ENCODE measurements at regions not wholly inside any gene's neighbourhood (a gene's known extent, or its start where the extent isn't known, plus 50 kb on each side); places are given as distances from the start of the nearest gene placed in this dataset.

GRCh38 chr1:81369833-81370232 is 430.9 kb upstream of the ADGRL2 start:
- DNase-seq (ENCODE audit: extremely low read depth, low read depth), result no peak

DNA sequence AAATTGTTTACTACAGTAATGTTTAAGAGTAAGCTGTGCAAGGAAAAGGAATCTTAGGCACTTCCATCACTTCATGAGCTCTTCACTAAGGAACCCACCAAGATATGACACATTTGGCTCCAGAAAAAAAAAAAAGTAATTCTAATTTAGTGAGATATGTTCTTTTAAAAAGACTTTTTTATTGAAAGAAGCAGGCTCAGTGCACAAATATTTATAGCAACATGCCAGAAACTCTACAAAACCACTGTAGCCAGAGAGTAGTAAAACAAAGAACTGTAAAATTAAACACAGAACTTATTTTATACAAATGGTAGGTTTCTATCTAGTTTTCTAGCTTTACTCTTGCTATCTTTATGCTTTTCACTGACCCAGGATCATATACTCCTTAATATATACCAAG is 434.6 kb upstream of the ADGRL2 start:
- DNase-seq (ENCODE audit: extremely low read depth, low read depth), result no peak

GRCh38 chr1:81364088-81364487 is 436.6 kb upstream of the ADGRL2 start:
- DNase-seq (ENCODE audit: extremely low read depth, low read depth), result no peak

GRCh38 chr1:81358151-81358550 is 442.6 kb upstream of the ADGRL2 start:
- no peak for DNase-seq (ENCODE audit: extremely low read depth, low read depth)

- no peak for DNase-seq (ENCODE audit: extremely low read depth, low read depth)
Measured at GRCh38 chr1:81351864-81352263, 448.9 kb upstream of the ADGRL2 start.

DNA sequence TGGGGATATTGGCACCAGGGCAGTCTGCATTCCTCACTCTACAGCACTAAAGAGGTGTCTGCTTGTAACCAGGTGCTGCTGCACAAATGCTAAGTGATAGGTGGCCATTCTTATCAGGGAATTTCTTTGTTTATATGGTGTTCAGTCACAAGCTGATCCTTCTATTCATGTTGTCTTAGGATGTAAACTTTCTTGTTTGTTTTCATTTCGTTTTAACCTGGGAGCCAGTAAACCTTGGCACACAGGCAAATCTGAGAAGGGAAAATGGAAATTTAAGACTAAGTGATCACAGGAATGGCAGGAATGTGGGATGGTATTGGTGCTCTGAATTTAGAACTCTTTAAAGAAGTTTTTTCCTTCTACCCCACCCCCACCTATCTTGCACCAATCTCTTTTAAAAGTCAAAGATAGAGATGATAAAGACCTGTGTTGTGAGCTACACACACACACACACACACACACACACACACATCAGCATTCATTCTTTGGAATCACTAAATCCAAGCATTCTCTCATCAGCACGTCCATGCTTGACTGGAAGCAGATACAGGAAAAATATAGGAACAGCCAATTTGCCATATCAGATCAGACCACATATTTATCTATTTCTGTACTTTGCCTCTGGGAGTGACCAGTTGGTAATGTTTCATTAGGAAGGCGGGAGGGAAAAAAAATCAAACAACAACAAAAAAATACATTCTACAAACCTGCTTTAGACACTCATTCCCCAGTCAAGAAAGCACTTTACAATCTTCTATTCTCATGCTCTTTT is 451.4 kb upstream of the ADGRL2 start:
- no peak for DNase-seq (ENCODE audit: extremely low read depth, low read depth)

GRCh38 chr1:81345110-81345509 is 455.6 kb upstream of the ADGRL2 start:
- DNase-seq (ENCODE audit: extremely low read depth, low read depth), result no peak

- no peak for DNase-seq (ENCODE audit: extremely low read depth, low read depth)
Measured at GRCh38 chr1:81340239-81340638, 460.5 kb upstream of the ADGRL2 start.

DNA sequence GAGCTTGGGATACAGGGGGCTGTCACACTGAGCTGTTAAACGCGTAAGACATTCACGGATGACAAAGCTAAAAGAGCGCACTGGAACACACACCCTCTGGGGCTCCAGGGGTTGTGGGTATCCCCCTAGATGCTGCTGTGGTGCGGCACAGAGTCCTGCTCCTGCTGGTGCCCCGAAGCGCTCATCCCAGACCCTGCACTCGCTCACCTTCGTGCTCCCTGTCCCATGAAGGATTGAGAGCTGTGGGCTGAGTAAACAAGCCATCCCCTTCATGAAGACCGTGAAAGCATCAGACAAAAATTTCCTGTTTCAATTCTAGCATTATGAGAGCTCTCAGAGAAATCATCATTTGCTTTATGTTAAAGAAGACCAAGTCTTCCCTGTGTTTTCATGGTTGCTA is 463.5 kb upstream of the ADGRL2 start:
- DNase-seq (ENCODE audit: extremely low read depth, low read depth), result no peak

GRCh38 chr1:81335876-81336275 is 464.9 kb upstream of the ADGRL2 start:
- no peak for DNase-seq (ENCODE audit: extremely low read depth, low read depth)

DNA sequence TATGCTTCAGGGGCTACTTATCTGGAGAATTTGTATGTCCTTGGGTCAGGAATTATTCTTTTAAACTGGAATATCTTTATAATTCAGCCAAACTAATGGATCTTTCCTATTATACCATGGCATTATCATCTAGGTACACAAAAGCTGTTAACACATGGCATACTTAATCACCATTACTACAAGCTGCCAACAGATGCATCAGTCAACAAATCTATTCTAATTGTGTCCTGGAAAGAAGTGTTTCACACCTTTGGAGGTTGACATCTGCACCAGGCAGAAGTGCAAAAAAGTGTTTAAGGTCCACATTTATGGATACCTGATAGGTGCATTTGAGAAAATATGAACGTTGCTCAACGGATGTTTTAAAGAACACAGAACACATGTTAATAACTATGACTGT is 470.2 kb upstream of the ADGRL2 start:
- no peak for DNase-seq (ENCODE audit: extremely low read depth, low read depth)

DNA sequence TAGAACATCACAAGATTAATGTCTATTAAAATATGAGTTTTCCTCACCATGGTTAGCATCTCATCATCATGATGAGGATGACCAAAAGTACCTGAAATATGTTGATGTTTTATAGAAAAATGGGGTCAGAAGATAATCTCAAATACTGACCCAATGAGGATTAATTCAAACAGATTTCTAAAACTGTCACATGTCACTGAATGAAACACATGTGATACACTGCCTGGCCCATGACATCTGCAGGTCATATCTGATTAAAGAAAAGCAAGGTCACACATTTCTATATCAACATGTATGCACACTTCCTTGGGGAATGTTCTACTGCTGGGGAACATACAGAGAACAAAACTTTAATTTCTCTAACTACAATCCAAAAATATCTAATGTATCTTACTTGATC is 470.6 kb upstream of the ADGRL2 start:
- DNase-seq (ENCODE audit: extremely low read depth, low read depth), result no peak

- no peak for DNase-seq (ENCODE audit: extremely low read depth, low read depth)
Measured at GRCh38 chr1:81329041-81329440, 471.7 kb upstream of the ADGRL2 start.

- no peak for DNase-seq (ENCODE audit: extremely low read depth, low read depth)
Measured at GRCh38 chr1:81327743-81328142, 473.0 kb upstream of the ADGRL2 start.

- DNase-seq (ENCODE audit: extremely low read depth, low read depth), result no peak
Measured at GRCh38 chr1:81327103-81327710, 473.5 kb upstream of the ADGRL2 start.

DNA sequence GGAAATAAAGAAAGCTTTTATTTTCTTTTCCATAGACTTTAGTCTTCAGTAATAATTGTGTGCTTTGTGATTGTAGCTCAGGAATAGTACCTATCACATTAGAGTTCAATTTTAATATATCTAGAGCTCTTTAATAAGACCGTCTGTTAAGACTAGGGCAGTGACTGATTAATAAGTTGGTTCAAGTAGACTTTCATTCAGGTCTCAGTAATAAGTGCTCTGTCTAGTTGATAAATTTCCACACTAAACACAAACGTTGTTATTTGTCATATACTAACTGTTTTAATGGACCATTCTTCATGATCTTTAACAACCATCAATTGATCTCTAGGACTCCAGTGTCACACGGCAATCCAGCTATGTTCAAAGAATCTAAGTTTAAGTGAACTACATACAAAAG is 474.5 kb upstream of the ADGRL2 start:
- no peak for DNase-seq (ENCODE audit: extremely low read depth, low read depth)

- no peak for DNase-seq (ENCODE audit: extremely low read depth, low read depth)
Measured at GRCh38 chr1:81325397-81325796, 475.3 kb upstream of the ADGRL2 start.

GRCh38 chr1:81323862-81324261 is 476.9 kb upstream of the ADGRL2 start:
- no peak for DNase-seq (ENCODE audit: extremely low read depth, low read depth)

DNA sequence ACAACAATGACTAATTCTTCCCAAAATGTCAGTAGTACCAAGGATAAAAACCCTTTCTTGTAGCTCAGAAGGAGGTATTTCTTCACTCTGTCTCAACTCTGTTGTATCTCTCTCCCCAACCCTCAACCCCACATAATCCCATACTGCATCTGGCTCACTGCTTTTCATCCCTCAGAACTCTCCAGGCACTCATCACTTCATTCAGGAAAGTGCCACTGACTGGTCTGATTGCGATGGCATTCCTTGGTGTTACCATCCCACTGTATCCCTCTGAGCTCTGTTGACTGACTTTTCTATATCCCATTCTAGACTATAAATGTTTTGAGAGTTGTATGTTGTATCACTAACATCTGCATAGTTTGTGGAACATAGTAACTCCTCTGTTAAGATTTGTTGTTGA is 483.5 kb upstream of the ADGRL2 start:
- DNase-seq (ENCODE audit: extremely low read depth, low read depth), result no peak

- DNase-seq (ENCODE audit: extremely low read depth, low read depth), result no peak
Measured at GRCh38 chr1:81314513-81315233, 486.1 kb upstream of the ADGRL2 start.

GRCh38 chr1:81313289-81313688 is 487.4 kb upstream of the ADGRL2 start:
- no peak for DNase-seq (ENCODE audit: extremely low read depth, low read depth)

DNA sequence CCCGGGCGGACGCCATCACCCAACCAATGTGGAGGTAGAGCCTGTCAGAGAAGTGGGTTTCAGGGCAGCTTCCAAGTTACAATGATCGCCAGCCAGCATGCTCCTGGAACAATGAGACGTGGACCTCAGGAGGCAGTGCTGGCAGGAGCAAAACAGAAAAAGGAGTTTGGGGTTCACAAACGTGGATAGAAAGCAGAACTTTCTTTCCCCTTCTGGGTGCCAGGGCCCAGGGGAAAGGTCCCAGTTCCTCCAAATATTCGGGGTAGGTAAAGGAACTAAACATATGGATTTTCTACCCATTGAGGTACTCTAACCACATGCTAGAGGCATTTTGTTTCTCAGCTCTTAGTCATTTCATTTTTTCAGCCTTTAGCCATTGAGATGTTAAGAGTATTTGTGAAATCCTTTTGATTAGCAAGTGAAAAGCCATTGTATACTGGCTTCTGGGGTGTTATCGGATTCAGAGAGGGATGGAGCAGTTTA is 488.4 kb upstream of the ADGRL2 start:
- DNase-seq (ENCODE audit: extremely low read depth, low read depth), result no peak

All from NCI-H460 (cell line).